ENCODE measurements at regions not wholly inside any gene's neighbourhood (a gene's known extent, or its start where the extent isn't known, plus 50 kb on each side); places are given as distances from the start of the nearest gene placed in this dataset.
"Not testable (repeated sequence)": the region's sequence is repeated elsewhere in the genome, so short reads cannot be mapped to it uniquely, and the experiment has no call there.

GRCh38 chr1:818618-819291, 105.0 kb upstream of the SAMD11 start:
- H3K9me3 ChIP-seq, result no peaks in the 10 kb centered on the region
- DNase-seq, result no peak
- peak overlapping the region; percentile 79 to 83 for H3K27ac ChIP-seq
- intact Hi-C loops (cut with DNase I; ENCODE audit: low total_unique reads), result no loop called here
- no peaks in the 10 kb centered on the region for H3K27me3 ChIP-seq
- no peaks in the 10 kb centered on the region for H3K36me3 ChIP-seq
- H3K4me1 ChIP-seq, result peaks cover 0 to 52% (median 2%) of the 10 kb centered on the region in 4 donors
- no peak for TF ChIP-seq CTCF (IDR thresholded peaks at IDR 0.05)
- no peak overlapping the region for H3K4me3 ChIP-seq

- intact Hi-C loops (cut with DNase I; ENCODE audit: low total_unique reads), result no loop called here
- no peak for TF ChIP-seq CTCF (IDR thresholded peaks at IDR 0.05)
- Histone ChIP-seq H3K27ac (peak overlapping the region; percentile 9 to 79), H3K4me1 (peaks cover 0 to 62% (median 4%) of the 10 kb centered on the region in 4 donors), H3K4me3 (no peak overlapping the region), H3K36me3 (no peaks in the 10 kb centered on the region), H3K9me3 (no peaks in the 10 kb centered on the region), H3K27me3 (no peaks in the 10 kb centered on the region)
- DNase-seq, result no peak
Measured at GRCh38 chr1:820962-821361, 102.8 kb upstream of the SAMD11 start.

- H3K4me1 ChIP-seq, result peaks cover 0 to 33% (median 2%) of the 10 kb centered on the region in 4 donors
- peak in 1 of 2 donors; percentile 68 for DNase-seq
- H3K4me3 ChIP-seq, result peak overlapping the region; percentile 64 to 67
- intact Hi-C loops (cut with DNase I; ENCODE audit: low total_unique reads); H3K9me3 ChIP-seq; H3K27me3 ChIP-seq; H3K36me3 ChIP-seq: not testable (repeated sequence)
- H3K27ac ChIP-seq, result peak overlapping the region; percentile 91
Measured at GRCh38 chr1:826808-827207, 96.9 kb upstream of the SAMD11 start.

GRCh38 chr1:827211-828063, 96.3 kb upstream of the SAMD11 start:
- intact Hi-C loops (cut with DNase I; ENCODE audit: low total_unique reads), result not testable (repeated sequence)

GRCh38 chr1:829324-829723, 94.4 kb upstream of the SAMD11 start:
- H3K4me3 ChIP-seq; H3K9me3 ChIP-seq; H3K27ac ChIP-seq; DNase-seq; H3K27me3 ChIP-seq; intact Hi-C loops (cut with DNase I; ENCODE audit: low total_unique reads): not testable (repeated sequence)
- Histone ChIP-seq H3K4me1 (peaks cover 0 to 16% (median 2%) of the 10 kb centered on the region in 4 donors), H3K36me3 (peaks cover 0 to 23% (median 4%) of the 10 kb centered on the region in 3 donors)

More at GRCh38 chr1:827211-828063, 96.3 kb upstream of the SAMD11 start:
- not testable (repeated sequence) for H3K36me3 ChIP-seq, H3K9me3 ChIP-seq, H3K27me3 ChIP-seq
- peaks cover 0 to 26% (median 2%) of the 10 kb centered on the region in 4 donors for H3K4me1 ChIP-seq
- peak; percentile 97 to 98 for DNase-seq
- peak overlapping the region; percentile 64 to 67 for H3K4me3 ChIP-seq
- peak overlapping the region; percentile 91 for H3K27ac ChIP-seq

- DNase-seq; H3K27ac ChIP-seq; H3K27me3 ChIP-seq; H3K4me3 ChIP-seq; H3K9me3 ChIP-seq; intact Hi-C loops (cut with DNase I; ENCODE audit: low total_unique reads): not testable (repeated sequence)
- H3K36me3 ChIP-seq, result peaks cover 0 to 23% (median 4%) of the 10 kb centered on the region in 3 donors
- H3K4me1 ChIP-seq, result peaks cover 0 to 15% (median 2%) of the 10 kb centered on the region in 4 donors
Measured at GRCh38 chr1:829932-830331, 93.8 kb upstream of the SAMD11 start.

- H3K27me3 ChIP-seq; H3K9me3 ChIP-seq; H3K4me1 ChIP-seq; H3K27ac ChIP-seq; DNase-seq; intact Hi-C loops (cut with DNase I; ENCODE audit: low total_unique reads); H3K4me3 ChIP-seq: not testable (repeated sequence)
- peaks cover 0 to 23% (median 4%) of the 10 kb centered on the region in 3 donors for H3K36me3 ChIP-seq
Measured at GRCh38 chr1:830750-831149, 93.0 kb upstream of the SAMD11 start.

GRCh38 chr1:831522-831921, 92.2 kb upstream of the SAMD11 start:
- no peak for TF ChIP-seq CTCF (IDR thresholded peaks at IDR 0.05)
- Histone ChIP-seq H3K4me3 (no peak overlapping the region), H3K9me3 (no peaks in the 10 kb centered on the region), H3K27me3 (no peaks in the 10 kb centered on the region), H3K4me1 (peaks cover 0 to 5% (median 0%) of the 10 kb centered on the region in 4 donors), H3K36me3 (peaks cover 0 to 23% (median 4%) of the 10 kb centered on the region in 3 donors), H3K27ac (no peak overlapping the region)
- intact Hi-C loops (cut with DNase I; ENCODE audit: low total_unique reads), result no loop called here
- no peak for DNase-seq
